Lower leg skin (tissue), 3 donors: ENCODE measurements at regions not wholly inside any gene's neighbourhood (a gene's known extent, or its start where the extent isn't known, plus 50 kb on each side); places are given as distances from the start of the nearest gene placed in this dataset.

Source experiments
- CTCF ChIP-seq, 3 donors: fragments of 450-650 bp; IDR thresholded peaks; one replicate each; pipeline ENCODE4 v1.5.1; 2016; ENCODE audit warnings: antibody characterized with exemption in 3 of 3, mild to moderate bottlenecking in 3 of 3, moderate library complexity in 2 of 3
- POLR2A ChIP-seq, 2 donors: fragments of 450-650 bp; IDR thresholded peaks; one replicate each; pipeline ENCODE4 v1.6.1; 2016 to 2017; ENCODE audit warnings: antibody characterized with exemption in 2 of 2, mild to moderate bottlenecking in 1 of 2, moderate library complexity in 1 of 2

- TF ChIP-seq CTCF (IDR thresholded peaks at IDR 0.05) (no peak), POLR2A (IDR thresholded peaks at IDR 0.05) (no peak)
Observed at GRCh38 chr1:42037161-42037560, 116.0 kb upstream of the GUCA2B start.
